RCC 7860 (cell line): ENCODE measurements at regions not wholly inside any gene's neighbourhood (a gene's known extent, or its start where the extent isn't known, plus 50 kb on each side); places are given as distances from the start of the nearest gene placed in this dataset.

ENCODE experiments used
- DNase-seq: peaks from one replicate; pipeline ENCODE4 v3.0.0-alpha.2; 2015; ENCODE audit warnings: low spot score
- FAIRE-seq: peaks from 2 replicates; lab custom pipeline; 2012; peaks lifted over from hg19 to GRCh38; lab: Jason Lieb, UNC

GRCh38 chr11:69427906-69428880, 53.3 kb upstream of the LINC01488 start:
- no peak for DNase-seq
- no peak for FAIRE-seq

- FAIRE-seq: no peak
- no peak for DNase-seq
Measured at GRCh38 chr11:69429716-69430491, 51.6 kb upstream of the LINC01488 start.

GRCh38 chr11:69430566-69430965, 50.9 kb upstream of the LINC01488 start:
- DNase-seq (no peak), FAIRE-seq (no peak)

GRCh38 chr11:69431136-69431535, 50.3 kb upstream of the LINC01488 start:
- FAIRE-seq (no peak), DNase-seq (no peak)
